Activated CD4-positive, alpha-beta T cell treated with anti-CD3 and anti-CD28 coated beads, Interleukin-2, amount 50 U/mL, for 24 hours (primary cell): ENCODE measurements at regions not wholly inside any gene's neighbourhood (a gene's known extent, or its start where the extent isn't known, plus 50 kb on each side); places are given as distances from the start of the nearest gene placed in this dataset.
"Not testable (repeated sequence)": the region's sequence is repeated elsewhere in the genome, so short reads cannot be mapped to it uniquely, and the experiment has no call there.

Experiments
- DNase-seq, 2 donors: peaks; one replicate each; pipeline ENCODE4 v3.0.0-alpha.2; 2020; ENCODE audit warnings: low read depth in 1 of 2, low spot score in 1 of 2

- no peak for DNase-seq
These were observed 324.0 kb downstream of the TBL1XR1 start for GRCh38 chr3:176873261-176873660.

DNA sequence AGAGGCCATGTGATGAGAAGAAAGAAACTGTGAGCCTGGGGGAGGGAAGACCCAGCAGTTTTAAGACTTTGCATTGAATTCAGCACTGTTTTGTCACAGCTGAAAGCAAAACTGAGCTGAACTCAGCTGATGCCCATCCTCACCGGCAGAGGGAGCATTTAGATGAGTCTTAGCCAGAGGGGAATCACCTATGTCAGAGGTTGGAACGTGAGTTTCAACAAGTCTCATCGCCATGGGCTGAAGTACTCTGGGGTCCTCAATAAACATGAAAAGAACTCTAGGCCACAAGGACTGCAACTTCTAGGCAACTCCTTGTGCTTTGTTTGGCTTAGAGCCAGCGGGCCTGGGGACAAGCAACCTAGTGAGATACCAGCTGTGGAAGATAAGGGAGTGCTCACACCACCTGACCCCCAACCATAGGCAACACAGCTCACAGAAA, 324.5 kb downstream of the TBL1XR1 start:
- peak in 1 of 2 donors; percentile 46 for DNase-seq

DNA sequence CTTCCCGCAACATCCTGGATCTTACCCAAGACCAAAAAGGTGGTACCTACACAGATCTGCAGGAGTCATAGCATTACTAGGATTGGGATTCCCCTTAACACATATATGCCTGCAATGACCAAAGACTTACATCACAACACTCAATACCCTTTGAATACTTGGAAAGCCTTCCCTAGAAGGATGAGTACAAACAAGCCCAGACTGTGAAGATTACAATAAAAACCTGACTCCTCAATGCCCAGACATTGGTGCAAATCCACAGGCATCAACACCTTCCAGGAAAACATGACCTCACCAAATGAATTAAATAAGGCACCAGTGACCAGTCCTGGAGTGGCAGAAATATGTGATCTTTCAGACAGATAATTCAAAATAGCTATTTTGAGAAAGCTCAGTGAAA, 326.8 kb downstream of the TBL1XR1 start:
- DNase-seq: no peak

DNA sequence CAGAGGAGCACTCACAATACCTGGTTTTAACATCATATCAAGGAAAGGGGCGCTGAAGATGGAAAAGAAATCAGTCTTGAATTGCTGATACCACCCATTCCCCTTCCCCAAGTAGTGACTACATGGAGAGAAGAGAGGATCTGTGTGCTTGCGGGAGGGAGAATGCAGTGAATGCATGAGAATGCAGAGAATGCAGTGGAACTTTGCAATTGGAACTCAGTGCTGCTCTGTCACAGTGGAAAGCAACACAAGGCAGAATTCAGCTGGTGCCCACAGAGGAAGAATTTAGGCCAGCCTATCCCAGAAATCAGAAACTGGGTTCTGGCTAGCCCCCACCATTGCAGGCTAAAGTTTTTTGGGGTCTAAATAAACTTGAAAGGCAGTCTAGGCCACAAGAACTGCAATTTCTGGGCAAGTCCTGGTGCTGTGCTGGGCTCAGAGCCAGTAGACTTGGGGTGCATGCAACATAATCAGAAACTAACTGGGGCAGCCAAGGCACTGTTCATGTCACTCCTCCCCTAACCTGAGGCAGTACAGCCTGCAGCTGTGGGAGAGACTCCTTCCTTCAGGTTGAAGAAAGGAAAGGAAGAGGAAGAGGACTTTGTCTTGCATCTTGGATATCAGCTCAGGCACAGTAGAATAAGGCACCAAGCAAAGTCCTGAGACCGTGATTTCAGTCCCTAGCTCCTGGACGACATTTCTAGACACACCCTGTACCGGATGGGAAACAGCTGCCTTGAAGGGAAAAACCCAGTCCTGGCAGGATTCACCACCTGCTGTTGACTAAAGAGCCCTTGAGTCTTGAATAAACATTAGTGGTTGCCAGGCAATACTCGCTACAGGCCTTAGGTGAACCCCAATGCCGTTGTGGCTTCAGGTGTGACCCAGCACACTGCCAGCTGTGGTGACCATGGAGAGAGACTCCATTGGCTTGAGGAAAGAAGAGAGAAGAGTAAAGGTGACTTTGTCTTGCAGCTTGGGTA, 329.3 kb downstream of the TBL1XR1 start:
- DNase-seq: no peak

GRCh38 chr3:176861137-176861536, 336.1 kb downstream of the TBL1XR1 start:
- no peak for DNase-seq

DNA sequence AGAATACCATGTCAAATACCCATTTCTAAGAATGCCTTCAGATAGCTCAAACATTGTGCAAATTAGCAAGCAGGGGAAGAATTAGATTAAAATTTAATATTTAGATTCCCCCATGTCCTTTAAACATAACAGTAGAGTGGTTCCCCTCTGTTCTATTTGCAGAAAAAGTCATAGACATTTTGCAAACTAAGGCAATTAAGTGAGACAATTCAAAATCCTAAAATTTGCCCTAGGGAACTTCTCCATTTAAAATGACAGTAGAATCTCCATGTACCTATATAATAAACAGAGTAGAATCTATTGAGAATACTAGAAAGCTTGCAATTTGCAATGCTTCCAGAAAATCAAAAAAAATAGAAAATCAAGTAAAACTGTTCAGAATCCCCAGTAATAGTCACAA, 340.6 kb downstream of the TBL1XR1 start:
- no peak for DNase-seq

DNA sequence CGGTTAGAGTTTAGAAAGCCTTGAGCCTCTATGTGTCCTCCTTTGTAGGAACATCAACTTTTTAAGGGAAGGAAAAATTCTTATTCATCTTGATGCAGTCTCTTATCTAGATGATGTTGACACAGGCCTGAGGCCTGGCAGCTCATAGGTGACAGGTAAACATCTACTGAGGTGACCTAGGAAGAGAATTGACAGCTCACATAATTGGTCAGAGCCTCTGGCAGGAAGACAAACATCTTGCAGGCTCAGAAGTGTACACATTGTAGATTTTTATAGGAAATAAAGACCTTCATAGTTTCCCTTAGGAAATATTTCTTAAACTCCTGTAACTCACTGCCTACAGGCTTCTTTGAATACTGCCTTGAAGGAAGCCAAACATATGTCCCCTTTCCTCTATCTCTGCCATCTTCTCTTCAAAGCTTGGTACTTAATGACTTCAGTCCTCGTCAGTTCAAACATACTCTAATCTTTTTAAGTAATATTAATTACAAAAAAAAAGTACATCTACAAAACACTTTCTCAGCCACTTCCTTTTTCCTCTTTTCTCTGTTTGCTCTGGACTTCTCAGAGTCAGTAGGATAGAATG, 341.3 kb downstream of the TBL1XR1 start:
- no peak for DNase-seq

- no peak for DNase-seq
These were observed 342.1 kb downstream of the TBL1XR1 start for GRCh38 chr3:176855213-176855612.

DNA sequence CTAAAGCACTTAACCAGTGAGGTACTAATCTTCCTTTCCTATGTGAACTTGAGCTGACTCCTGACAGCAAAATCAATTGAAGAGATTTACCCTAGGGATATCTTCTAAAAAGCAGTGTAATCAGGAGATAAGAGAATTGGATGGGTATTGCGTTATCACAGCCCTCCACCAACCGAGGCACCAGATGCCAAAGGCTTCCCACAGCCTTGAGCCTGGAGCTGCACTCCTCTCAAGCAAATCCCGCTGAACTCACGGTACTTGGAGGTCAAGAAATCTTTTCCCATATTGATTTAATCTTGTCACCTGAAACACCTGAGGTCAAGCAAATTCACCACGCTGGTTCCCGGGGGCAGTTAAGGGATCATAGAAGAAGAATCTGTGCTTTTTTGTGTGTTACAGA, 346.8 kb downstream of the TBL1XR1 start:
- DNase-seq: no peak

DNA sequence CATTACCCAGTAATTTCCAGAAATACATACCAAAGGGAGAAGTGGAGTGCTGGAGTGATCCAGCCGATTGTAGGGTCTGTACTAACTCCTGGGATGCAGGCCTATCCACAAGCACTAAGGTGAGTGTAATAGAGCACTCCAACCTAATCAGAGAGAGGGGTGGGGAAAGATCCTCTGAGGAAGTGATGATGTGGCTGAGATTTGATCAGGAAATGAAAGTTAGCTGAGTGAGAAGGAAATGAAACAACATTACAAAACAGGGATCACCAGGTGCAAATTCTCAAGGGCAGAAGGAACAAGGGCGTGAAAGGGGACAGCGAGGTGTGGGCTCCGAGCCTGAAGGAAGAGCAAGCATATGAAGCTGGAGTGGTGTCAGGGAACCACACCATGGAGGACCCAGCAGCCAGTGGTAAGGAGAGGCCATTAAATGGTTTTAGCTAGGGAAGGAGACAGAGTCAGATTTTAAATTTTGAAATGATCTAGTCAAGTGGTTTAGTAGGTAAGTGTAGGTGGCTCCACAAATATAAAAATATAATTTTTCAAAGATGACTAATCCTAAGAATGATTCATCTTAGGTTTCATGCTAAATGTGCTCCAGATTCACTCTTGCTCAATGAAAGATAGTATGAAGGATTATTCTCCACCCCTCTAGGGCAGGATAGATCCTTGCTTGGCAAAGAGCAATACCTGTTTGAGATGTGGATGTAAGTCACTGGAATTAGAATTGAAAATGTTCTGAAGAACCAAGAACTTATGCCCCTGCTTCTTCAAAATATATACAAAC, 348.7 kb downstream of the TBL1XR1 start:
- DNase-seq: no peak

GRCh38 chr3:176842914-176843313, 354.4 kb downstream of the TBL1XR1 start:
- DNase-seq: no peak

- DNase-seq: no peak
These were observed 356.5 kb downstream of the TBL1XR1 start for GRCh38 chr3:176840641-176841286.

DNA sequence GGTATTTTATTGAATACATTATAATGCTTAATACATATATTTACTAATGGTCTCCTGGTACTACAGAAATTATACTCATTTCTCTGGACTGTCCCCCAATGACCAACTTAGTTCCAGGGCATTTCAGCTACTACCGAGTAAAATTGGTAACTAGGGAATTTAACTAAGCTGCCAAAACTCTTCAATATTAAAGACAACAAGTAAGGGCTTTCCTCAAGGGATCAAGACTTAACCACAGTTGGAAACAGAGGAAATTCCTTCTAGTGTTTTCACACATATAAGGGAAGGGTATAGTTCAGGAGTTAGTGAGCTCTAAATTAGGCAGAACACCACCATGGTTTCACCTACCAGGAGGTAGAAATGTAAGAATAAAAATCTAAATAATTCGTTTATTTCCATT, 357.4 kb downstream of the TBL1XR1 start:
- no peak for DNase-seq

GRCh38 chr3:176839466-176839865, 357.8 kb downstream of the TBL1XR1 start:
- DNase-seq: no peak

DNA sequence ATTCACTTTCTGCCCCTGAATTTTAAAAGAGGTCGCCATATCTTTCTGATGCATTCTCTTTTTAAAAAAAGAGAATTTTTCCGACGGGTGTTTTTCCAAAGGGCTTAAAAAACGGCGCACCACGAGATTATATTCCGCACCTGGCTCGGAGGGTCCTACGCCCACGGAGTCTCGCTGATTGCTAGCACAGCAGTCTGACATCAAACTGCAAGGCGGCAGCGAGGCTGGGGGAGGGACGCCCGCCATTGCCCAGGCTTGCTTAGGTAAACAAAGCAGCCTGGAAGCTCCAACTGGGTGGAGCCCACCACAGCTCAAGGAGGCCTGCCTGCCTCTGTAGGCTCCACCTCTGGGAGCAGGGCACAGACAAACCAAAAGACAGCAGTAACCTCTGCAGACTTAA, 370.0 kb downstream of the TBL1XR1 start:
- DNase-seq: not testable (repeated sequence)

- DNase-seq: no peak
These were observed 372.5 kb downstream of the TBL1XR1 start for GRCh38 chr3:176824811-176825210.

- no peak for DNase-seq
These were observed 376.5 kb downstream of the TBL1XR1 start for GRCh38 chr3:176820764-176821163.

GRCh38 chr3:176816937-176817336, 380.3 kb downstream of the TBL1XR1 start:
- no peak for DNase-seq

GRCh38 chr3:176814285-176814684, 383.0 kb downstream of the TBL1XR1 start:
- no peak for DNase-seq

- no peak for DNase-seq
These were observed 389.3 kb downstream of the TBL1XR1 start for GRCh38 chr3:176807938-176808337.

GRCh38 chr3:176799675-176800074, 397.6 kb downstream of the TBL1XR1 start:
- DNase-seq: no peak
